CD4-positive, alpha-beta T cell treated with Interleukin-15 for 1 hour (primary cell): ENCODE measurements at regions not wholly inside any gene's neighbourhood (a gene's known extent, or its start where the extent isn't known, plus 50 kb on each side); places are given as distances from the start of the nearest gene placed in this dataset.

Experiments used
- DNase-seq: peaks from one replicate; pipeline ENCODE4 v3.0.0-alpha.2; 2020

- no peak for DNase-seq
Observed at GRCh38 chr1:68291688-68292384, 59.5 kb upstream of the WLS start.

DNA sequence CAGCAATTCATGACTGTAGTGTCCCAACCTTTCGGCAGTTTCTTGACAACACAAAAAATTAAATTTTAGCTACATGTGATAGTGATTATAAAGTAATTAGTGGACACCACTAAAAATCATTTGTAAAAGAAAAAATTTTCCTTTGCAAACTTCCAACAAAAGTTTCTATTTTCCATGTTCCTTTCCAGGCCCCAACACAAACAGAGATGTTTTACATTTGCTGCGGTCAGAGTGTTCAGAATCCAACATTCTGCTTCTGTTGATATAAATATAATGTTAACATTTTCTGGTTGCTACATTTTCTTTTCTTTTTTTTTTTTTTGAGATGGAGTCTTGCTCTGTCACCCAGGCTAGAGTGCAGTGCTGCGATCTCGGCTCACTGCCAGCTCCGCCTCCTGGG lies 54.9 kb upstream of the WLS start:
- no peak for DNase-seq

- no peak for DNase-seq
Observed at GRCh38 chr1:68285046-68285445, 52.7 kb upstream of the WLS start.

GRCh38 chr1:68281946-68282615 lies 49.8 kb upstream of the WLS start:
- DNase-seq, result no peak
